Panc1 (cell line): ENCODE measurements at regions not wholly inside any gene's neighbourhood (a gene's known extent, or its start where the extent isn't known, plus 50 kb on each side); places are given as distances from the start of the nearest gene placed in this dataset.

Experiments
- CTCF ChIP-seq: fragments of 450-650 bp; IDR thresholded peaks from 2 replicates; pipeline ENCODE4 v1.5.1; 2017; ENCODE audit warnings: mild to moderate bottlenecking
- POLR2AphosphoS5 ChIP-seq: IDR thresholded peaks from 2 replicates; pipeline ENCODE4 v1.6.1; 2012; ENCODE audit warnings: mild to moderate bottlenecking, low read depth, low read length, moderate library complexity
- SIN3A ChIP-seq: IDR thresholded peaks from 2 replicates; pipeline ENCODE4 v1.6.1; 2012; ENCODE audit warnings: low read depth, mild to moderate bottlenecking, low read length, moderate library complexity, borderline replicate concordance; ENCODE audit not compliant: insufficient read depth

GRCh38 chr1:115176189-115176588, 86.9 kb upstream of the TSPAN2 start:
- TF ChIP-seq CTCF (no peak), POLR2AphosphoS5 (no peak), SIN3A (no peak)
